Putamen (tissue), 1 donor: ENCODE measurements at regions not wholly inside any gene's neighbourhood (a gene's known extent, or its start where the extent isn't known, plus 50 kb on each side); places are given as distances from the start of the nearest gene placed in this dataset.

ENCODE experiments used
- DNase-seq: peaks from one replicate; pipeline ENCODE4 v3.0.0-alpha.2; 2016; ENCODE audit warnings: low spot score

- DNase-seq: no peak
These were observed 289.1 kb upstream of the ITGA1 start for GRCh38 chr5:52498607-52499006.

DNA sequence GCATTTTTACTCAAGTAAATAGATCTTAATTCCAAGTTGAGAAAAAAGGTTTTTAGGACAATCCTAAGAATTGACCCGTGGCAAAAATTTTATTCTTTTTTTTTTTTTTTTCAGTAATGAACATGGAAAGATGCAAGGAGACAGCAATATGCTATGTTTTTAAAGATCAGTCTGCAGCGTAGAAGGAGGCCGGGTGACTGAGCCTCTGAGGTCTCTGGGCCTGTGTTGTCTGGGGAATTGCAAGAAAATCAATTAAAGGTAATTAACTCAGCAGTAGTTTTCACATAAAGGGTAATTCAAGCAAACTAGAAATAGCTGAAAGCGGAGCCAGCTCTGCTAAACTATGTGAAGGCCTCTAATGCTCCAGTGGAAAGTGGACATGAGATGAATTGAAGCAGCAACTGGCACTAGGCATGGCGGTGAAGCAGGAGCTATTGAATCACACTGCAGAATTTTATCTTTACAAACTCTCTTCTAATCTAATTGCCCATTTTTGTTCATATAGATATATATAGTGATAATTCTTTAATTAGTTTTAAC lies 285.2 kb upstream of the ITGA1 start:
- no peak for DNase-seq

GRCh38 chr5:52504584-52505240 lies 283.0 kb upstream of the ITGA1 start:
- no peak for DNase-seq

DNA sequence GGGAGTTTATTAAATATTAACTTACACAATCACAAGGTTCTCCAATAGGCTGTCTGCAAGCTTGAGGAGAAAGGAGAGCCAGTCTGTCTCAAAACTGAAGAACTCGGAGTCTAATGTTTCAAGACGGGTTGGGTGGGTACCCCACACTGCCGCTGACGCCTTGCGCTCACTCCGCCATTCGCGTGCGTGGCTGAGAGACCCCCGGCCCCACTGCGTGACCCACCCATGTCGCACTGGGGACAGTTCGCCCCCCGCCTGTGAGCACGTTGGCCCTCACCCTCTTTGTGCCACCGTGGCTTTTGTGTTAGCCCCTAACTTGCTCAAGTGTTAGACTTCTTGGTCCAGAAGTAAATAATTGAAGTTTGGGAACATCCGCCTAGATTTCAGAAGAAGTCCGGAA lies 270.0 kb upstream of the ITGA1 start:
- no peak for DNase-seq

DNA sequence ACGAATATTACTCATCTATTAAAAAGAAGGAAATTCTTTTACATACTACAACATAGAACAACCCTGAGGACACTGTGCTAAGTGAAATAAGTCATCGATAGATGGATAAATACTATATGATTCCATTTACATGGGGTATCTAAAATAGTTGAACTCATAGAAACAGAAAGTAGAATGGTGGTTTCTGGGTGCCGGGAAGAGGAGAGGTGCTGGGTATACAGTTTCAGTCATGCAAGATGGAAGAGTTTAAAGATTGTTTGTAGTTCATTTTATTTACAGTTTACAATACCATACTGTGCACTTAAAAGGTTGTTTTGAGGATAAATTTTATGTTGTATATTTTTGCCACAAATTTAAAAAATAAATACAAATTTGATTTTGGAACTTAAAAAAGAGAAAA lies 267.5 kb upstream of the ITGA1 start:
- DNase-seq: no peak

GRCh38 chr5:52521236-52521635 lies 266.5 kb upstream of the ITGA1 start:
- no peak for DNase-seq

DNA sequence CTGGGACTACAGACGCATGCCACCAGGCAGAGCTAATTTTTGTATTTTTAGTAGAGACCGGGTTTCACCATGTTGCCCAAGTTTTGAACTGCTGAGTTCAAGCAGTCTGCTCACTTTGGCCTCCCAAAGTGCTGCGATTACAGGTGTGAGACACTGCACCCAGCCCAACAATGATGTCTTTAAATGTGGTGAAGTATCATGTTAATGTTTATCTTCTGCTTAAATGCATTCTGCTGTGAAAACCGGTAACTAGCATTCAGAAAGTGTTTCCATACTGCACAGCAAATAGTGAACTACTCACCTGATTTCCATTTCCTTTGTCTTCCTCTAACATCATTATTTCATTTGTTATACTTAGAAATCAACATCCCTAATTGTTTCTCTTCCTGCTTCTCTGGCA lies 264.0 kb upstream of the ITGA1 start:
- DNase-seq: no peak

DNA sequence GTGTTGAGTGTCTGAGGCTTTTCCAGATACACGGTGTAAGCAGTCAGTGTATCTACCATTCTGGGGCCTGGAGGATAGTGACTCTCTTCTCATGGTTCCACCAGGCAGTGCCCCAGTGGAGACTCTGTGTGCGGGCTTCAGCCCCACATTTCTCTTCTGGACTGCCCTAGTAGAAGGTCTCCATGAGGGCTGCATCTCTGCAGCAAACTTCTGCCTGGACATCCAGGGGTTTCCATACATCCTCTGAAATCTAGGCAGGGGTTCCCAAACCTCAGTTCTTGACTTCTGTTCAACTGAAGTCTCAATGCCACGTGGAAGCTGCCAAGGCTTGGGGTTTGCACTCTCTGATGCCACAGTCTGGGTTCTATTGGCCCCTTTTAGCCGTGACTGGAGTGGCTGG lies 256.6 kb upstream of the ITGA1 start:
- DNase-seq: no peak

DNA sequence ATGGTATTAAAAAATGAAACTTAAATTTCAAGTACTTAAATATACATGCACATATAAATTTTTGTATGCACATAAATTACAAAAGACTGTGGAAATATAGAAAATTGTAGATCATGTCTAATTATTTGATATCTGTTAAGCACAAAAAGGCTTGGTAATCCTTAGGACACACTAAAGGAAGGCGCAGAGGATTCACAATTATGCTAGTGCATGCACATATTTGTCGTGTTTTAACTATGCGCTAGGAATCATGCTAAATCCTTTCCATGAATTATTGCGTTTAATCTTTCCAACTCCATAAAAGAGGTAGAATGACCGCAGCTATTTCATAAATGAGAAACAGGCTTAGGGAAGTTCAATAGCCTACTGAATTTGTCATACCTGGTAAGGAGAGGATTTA lies 244.1 kb upstream of the ITGA1 start:
- no peak for DNase-seq

DNA sequence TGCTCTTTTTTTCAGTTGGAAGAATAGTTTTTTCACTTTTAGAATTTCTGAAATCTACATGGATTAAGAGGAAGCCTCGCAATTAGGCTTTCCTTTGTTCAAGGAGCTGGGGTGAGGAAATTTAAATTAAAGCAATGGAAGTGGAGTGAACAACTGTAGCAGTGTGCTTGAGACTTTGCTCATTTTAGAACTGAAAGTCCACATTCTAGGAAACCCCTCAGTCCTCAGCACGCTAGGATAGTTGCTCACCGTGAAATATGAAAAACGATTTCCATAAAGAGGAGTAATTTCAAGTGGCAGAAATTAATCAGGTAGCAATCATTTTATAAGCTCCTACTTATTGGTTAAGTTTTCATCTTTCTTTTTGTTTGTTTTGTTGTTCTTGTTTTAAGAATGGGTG lies 243.0 kb upstream of the ITGA1 start:
- no peak for DNase-seq

GRCh38 chr5:52554293-52554692 lies 233.4 kb upstream of the ITGA1 start:
- DNase-seq: no peak

GRCh38 chr5:52560366-52560765 lies 227.3 kb upstream of the ITGA1 start:
- DNase-seq: peak; percentile 4

GRCh38 chr5:52562473-52562872 lies 225.2 kb upstream of the ITGA1 start:
- no peak for DNase-seq

DNA sequence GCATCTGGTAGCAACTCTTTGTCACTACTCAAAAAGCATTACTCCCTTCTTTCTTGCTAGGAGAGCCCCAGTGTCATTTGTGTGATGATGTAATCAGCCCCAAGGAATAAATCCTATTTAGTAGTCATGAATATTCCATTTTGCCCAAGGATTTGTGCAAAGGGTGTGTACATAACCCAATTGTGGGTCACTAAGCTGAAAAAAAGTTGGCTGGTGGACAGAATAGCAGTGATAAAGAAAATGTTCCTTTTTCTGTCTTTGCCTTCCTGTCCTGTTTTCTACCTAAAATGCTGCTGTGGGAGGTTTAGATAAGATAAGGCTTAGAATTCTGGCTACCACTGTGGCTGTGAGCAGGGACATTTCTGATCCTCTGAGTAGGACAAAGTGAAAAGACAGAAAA lies 223.1 kb upstream of the ITGA1 start:
- no peak for DNase-seq

GRCh38 chr5:52577546-52577945 lies 210.2 kb upstream of the ITGA1 start:
- DNase-seq: no peak

- no peak for DNase-seq
These were observed 208.3 kb upstream of the ITGA1 start for GRCh38 chr5:52579391-52579790.

DNA sequence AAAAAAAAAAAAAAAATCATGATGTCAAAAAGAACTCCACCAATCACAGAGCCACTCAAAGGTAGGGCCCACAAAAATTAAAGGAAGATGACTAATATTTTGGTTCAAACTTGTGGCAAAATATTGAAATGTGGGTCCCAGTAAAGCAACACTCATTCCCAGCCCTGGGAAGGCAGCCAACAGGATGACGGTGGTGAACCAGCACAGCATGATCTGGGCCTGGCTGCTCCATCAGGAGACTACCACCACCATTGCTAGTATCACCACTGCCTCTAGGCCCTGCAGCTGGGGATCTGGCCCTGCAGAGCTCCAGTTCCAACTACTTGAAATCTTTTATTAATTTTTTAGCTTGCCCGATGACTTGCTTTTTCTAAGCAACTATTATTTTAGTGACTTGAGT lies 206.8 kb upstream of the ITGA1 start:
- no peak for DNase-seq

DNA sequence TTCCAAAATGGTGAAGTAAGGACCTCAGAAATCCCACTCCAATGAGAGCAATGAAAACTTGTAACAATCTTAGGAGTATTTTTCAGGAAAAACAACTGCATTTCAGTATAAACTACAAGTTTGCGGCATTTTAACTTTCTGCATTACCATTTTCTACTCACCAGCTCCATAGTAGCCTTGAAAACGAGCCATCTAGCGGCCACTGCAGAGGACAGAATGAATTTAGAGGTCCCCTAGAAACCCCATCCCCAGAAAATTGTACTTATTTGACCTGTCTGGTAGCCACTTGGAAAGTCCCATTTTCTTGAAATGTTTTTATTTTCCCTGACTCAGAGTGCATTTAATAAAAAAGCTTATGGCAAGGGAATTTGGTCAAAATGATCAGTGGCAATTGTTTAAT lies 205.4 kb upstream of the ITGA1 start:
- DNase-seq: no peak

DNA sequence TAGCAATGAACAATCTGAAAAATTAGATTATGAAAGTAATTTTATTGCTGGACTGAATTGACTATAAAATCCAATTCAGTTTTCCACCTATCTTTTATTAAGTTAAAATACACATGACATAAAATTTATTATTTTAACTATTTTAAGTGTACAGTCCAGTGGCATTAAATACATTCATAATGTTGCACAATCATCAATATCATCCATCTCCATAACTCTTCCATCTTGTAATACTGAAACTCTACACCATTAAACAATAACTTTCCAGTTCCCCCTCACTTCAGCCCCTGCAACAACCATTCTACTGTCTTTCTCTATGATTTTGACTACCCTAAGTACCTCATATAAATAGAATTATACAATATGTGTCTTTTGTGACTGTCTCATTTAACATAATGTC lies 200.6 kb upstream of the ITGA1 start:
- no peak for DNase-seq

GRCh38 chr5:52597625-52598024 lies 190.1 kb upstream of the ITGA1 start:
- DNase-seq: no peak

DNA sequence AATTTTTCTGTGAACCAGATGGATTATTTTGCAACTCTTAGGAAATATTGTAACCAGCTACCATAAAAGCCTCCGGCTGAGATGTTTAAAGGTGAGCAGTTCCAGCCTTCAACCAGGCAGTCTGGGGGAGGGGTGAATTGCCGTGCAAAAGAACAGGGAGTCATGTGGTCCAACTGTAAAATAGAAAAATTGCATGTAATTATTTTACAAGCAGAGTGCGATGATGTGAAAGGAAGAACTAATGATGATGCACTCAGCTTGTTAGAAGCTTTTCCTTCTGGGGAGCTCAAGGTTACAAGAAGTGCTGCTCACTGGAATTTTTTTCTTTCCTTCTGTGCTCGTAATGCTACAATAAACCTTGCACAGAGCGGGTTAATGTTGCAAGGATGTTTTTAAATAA lies 188.7 kb upstream of the ITGA1 start:
- no peak for DNase-seq

- DNase-seq: no peak
These were observed 183.8 kb upstream of the ITGA1 start for GRCh38 chr5:52603778-52604554.
